Fibroblast of the aortic adventitia (primary cell): ENCODE measurements at regions not wholly inside any gene's neighbourhood (a gene's known extent, or its start where the extent isn't known, plus 50 kb on each side); places are given as distances from the start of the nearest gene placed in this dataset.
A peak's percentile ranks its signal among the peaks of the same experiment; 100 is the strongest.

Experiments used
- DNase-seq: peaks from one replicate; pipeline ENCODE4 v3.0.0-alpha.2; 2010; ENCODE audit warnings: low read depth
- H3K4me3 ChIP-seq: 2 replicates; pipeline ENCODE4 v1.5.1; 2011; ENCODE audit warnings: low read depth, mild to moderate bottlenecking, control low read depth, low read length, moderate library complexity
- CTCF ChIP-seq: IDR thresholded peaks from 2 replicates; pipeline ENCODE4 v1.5.1; 2011; ENCODE audit warnings: mild to moderate bottlenecking, low read length, control low read depth, inconsistent platforms; ENCODE audit not compliant: insufficient read depth

GRCh38 chr9:108765265-108765664 is 90.5 kb downstream of the ACTL7B start:
- no peak overlapping the region for H3K4me3 ChIP-seq
- TF ChIP-seq CTCF: no peak
- DNase-seq: no peak

GRCh38 chr9:108762348-108763055 is 93.3 kb downstream of the ACTL7B start:
- TF ChIP-seq CTCF: no peak
- H3K4me3 ChIP-seq: no peak overlapping the region
- no peak for DNase-seq

- TF ChIP-seq CTCF: peak; percentile 92
- no peak overlapping the region for H3K4me3 ChIP-seq
- peak; percentile 77 for DNase-seq
These were observed 94.0 kb downstream of the ACTL7B start for GRCh38 chr9:108761655-108762347.

DNA sequence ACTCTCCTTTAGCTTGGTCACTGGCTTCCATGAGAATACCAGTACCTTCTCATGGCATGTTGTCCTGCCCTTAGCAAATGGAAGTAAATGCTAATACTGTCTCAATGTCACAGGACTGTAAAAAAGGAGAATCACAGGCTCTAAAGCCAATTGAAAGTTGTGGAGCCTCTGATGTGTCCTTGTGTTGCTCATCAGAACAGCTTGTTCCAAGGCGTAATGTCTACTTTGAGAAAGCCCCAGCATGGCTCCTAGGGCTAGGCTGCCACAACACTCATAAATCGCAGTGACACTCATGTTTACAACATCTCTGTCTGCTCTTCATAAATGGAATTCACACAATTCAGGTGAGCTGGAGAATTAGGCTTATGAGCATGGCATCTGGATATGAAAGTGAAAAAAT is 94.9 kb downstream of the ACTL7B start:
- no peak for DNase-seq

DNA sequence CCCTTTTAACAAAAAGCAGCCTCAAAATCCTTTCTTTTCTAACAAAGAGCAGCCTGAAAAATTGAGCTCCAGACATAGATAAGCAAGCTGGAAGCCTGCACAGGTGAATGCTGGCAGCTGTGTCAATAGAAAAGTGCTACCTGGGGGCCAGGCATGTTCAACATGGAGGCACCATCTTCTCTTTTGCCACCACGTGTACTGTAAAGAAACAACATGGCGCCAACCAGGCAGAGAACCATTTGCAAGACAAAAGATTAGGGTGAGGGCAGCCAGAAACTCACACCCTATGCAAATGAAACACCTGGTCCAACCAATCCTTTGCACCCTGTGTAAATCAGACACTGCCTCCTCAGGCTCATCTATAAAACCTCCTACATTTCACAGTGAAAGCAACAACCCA is 96.0 kb downstream of the ACTL7B start:
- no peak overlapping the region for H3K4me3 ChIP-seq
- TF ChIP-seq CTCF: no peak
- no peak for DNase-seq

More for the DNA sequence above, 94.9 kb downstream of the ACTL7B start:
- H3K4me3 ChIP-seq: no peak overlapping the region
- no peak for TF ChIP-seq CTCF

- no peak for DNase-seq
- H3K4me3 ChIP-seq: no peak overlapping the region
- TF ChIP-seq CTCF: no peak
These were observed 96.4 kb downstream of the ACTL7B start for GRCh38 chr9:108759399-108759798.
